Esophagus muscularis mucosa (tissue), 3 donors: ENCODE measurements at regions not wholly inside any gene's neighbourhood (a gene's known extent, or its start where the extent isn't known, plus 50 kb on each side); places are given as distances from the start of the nearest gene placed in this dataset.

Source experiments
- CTCF ChIP-seq, 3 experiments: fragments of 200-600 bp in 2 of 3; fragments of 450-650 bp in 1 of 3; sonication (generic) in 2 of 3; IDR thresholded peaks; one replicate each; pipeline ENCODE4 v1.5.1; 2017 to 2019; ENCODE audit warnings: antibody characterized with exemption in 3 of 3, mild to moderate bottlenecking in 2 of 3, moderate library complexity in 1 of 3
- POLR2A ChIP-seq: fragments of 450-650 bp; IDR thresholded peaks from one replicate; pipeline ENCODE4 v1.6.1; 2017; ENCODE audit warnings: antibody characterized with exemption, moderate library complexity, mild to moderate bottlenecking, low read depth

- TF ChIP-seq CTCF (IDR thresholded peaks at IDR 0.05) (no peak), POLR2A (no peak)
Observed at GRCh38 chr12:114284041-114284440, 121.9 kb downstream of the TBX5 start.
